ENCODE measurements at regions not wholly inside any gene's neighbourhood (a gene's known extent, or its start where the extent isn't known, plus 50 kb on each side); places are given as distances from the start of the nearest gene placed in this dataset.
"Not testable (repeated sequence)": the region's sequence is repeated elsewhere in the genome, so short reads cannot be mapped to it uniquely, and the experiment has no call there.

GRCh38 chr18:45322343-45322742, 292.9 kb upstream of the SLC14A2 start:
- DNase-seq: no peak

GRCh38 chr18:45324101-45324494, 291.2 kb upstream of the SLC14A2 start:
- no peak for DNase-seq

- no peak for DNase-seq
Observed at GRCh38 chr18:45324495-45325113, 290.7 kb upstream of the SLC14A2 start.

- no peak for DNase-seq
Observed at GRCh38 chr18:45325778-45326177, 289.5 kb upstream of the SLC14A2 start.

- no peak for DNase-seq
Observed at GRCh38 chr18:45326505-45326904, 288.8 kb upstream of the SLC14A2 start.

- DNase-seq: no peak
Observed at GRCh38 chr18:45328296-45328695, 287.0 kb upstream of the SLC14A2 start.

- no peak for DNase-seq
Observed at GRCh38 chr18:45328811-45329210, 286.5 kb upstream of the SLC14A2 start.

GRCh38 chr18:45329316-45329715, 286.0 kb upstream of the SLC14A2 start:
- DNase-seq: no peak

GRCh38 chr18:45330170-45330594, 285.1 kb upstream of the SLC14A2 start:
- no peak for DNase-seq

GRCh38 chr18:45332871-45333270, 282.4 kb upstream of the SLC14A2 start:
- DNase-seq: no peak

GRCh38 chr18:45334191-45334590, 281.1 kb upstream of the SLC14A2 start:
- DNase-seq: peak; percentile 14

- no peak for DNase-seq
Observed at GRCh38 chr18:45335282-45336043, 279.8 kb upstream of the SLC14A2 start.

GRCh38 chr18:45336448-45336847, 278.8 kb upstream of the SLC14A2 start:
- no peak for DNase-seq

- no peak for DNase-seq
Observed at GRCh38 chr18:45337477-45337876, 277.8 kb upstream of the SLC14A2 start.

- DNase-seq: no peak
Observed at GRCh38 chr18:45339810-45340550, 275.3 kb upstream of the SLC14A2 start.

- DNase-seq: no peak
Observed at GRCh38 chr18:45340884-45341283, 274.4 kb upstream of the SLC14A2 start.

- DNase-seq: no peak
Observed at GRCh38 chr18:45341454-45341853, 273.8 kb upstream of the SLC14A2 start.

- DNase-seq: peak; percentile 26
Observed at GRCh38 chr18:45342166-45342565, 273.1 kb upstream of the SLC14A2 start.

GRCh38 chr18:45342653-45343052, 272.6 kb upstream of the SLC14A2 start:
- DNase-seq: no peak

- no peak for DNase-seq
Observed at GRCh38 chr18:45343365-45343764, 271.9 kb upstream of the SLC14A2 start.

- DNase-seq: not testable (repeated sequence)
Observed at GRCh38 chr18:45344680-45345079, 270.6 kb upstream of the SLC14A2 start.

- no peak for DNase-seq
Observed at GRCh38 chr18:45349019-45349418, 266.3 kb upstream of the SLC14A2 start.

GRCh38 chr18:45349467-45349866, 265.8 kb upstream of the SLC14A2 start:
- no peak for DNase-seq
